OCI-LY7 (cell line): ENCODE measurements at regions not wholly inside any gene's neighbourhood (a gene's known extent, or its start where the extent isn't known, plus 50 kb on each side); places are given as distances from the start of the nearest gene placed in this dataset.

Experiments used
- BruUV-seq: library from RNA; stranded (reverse); fragments of 400-500 nt; replicated peaks from 2 replicates; lab custom pipeline; 2021; lab: Mats Ljungman, UMichigan
- CTCF ChIA-PET: fragments of 300-600 bp; sonication (Branson Sonifier 250); formaldehyde crosslinking; loops from one replicate; lab custom pipeline; 2022; ENCODE audit warnings: antibody characterized with exemption; ENCODE audit not compliant: unreplicated experiment; lab: Charles Lee
- POLR2A ChIA-PET: fragments of 300-600 bp; sonication (Branson Sonifier 250); formaldehyde crosslinking; loops from one replicate; lab custom pipeline; 2022; ENCODE audit warnings: antibody characterized with exemption; lab: Charles Lee
- DNase-seq: peaks from one replicate; pipeline ENCODE4 v3.0.0-alpha.2; 2015; ENCODE audit warnings: low spot score
- H2AFZ ChIP-seq: fragments of 200-600 bp; sonication (generic), shearing (Covaris generic); 2 replicates; pipeline ENCODE4 v1.6.1; 2014; ENCODE audit warnings: mild to moderate bottlenecking, antibody characterized with exemption, low read length, moderate library complexity
- H3K27ac ChIP-seq: fragments of 200-600 bp; sonication (generic); 2 replicates; pipeline ENCODE4 v1.5.1; 2014; ENCODE audit warnings: mixed run types, low read depth, mild to moderate bottlenecking, moderate library complexity, low read length, inconsistent platforms; ENCODE audit not compliant: poor library complexity, severe bottlenecking
- H3K36me3 ChIP-seq: fragments of 200-600 bp; sonication (generic); 2 replicates; pipeline ENCODE4 v1.6.1; 2014; ENCODE audit warnings: mild to moderate bottlenecking, antibody characterized with exemption, low read length, moderate library complexity, mixed read lengths; ENCODE audit not compliant: insufficient read depth
- H3K4me1 ChIP-seq: fragments of 200-600 bp; sonication (generic); 2 replicates; pipeline ENCODE4 v1.5.1; 2014; ENCODE audit warnings: mild to moderate bottlenecking, low read length; ENCODE audit not compliant: insufficient read depth, poor library complexity, severe bottlenecking
- H3K4me2 ChIP-seq: fragments of 200-600 bp; sonication (generic); 2 replicates; pipeline ENCODE4 v1.6.1; 2014; ENCODE audit warnings: mild to moderate bottlenecking, low read length
- H3K4me3 ChIP-seq: fragments of 200-600 bp; sonication (generic); 2 replicates; pipeline ENCODE4 v1.5.1; 2014; ENCODE audit warnings: mild to moderate bottlenecking, low read depth, low read length; ENCODE audit not compliant: poor library complexity, severe bottlenecking
- H3K79me2 ChIP-seq: fragments of 200-600 bp; sonication (generic); 2 replicates; pipeline ENCODE4 v1.6.1; 2016; ENCODE audit warnings: low read depth, mild to moderate bottlenecking, low read length, moderate library complexity, mixed read lengths; ENCODE audit not compliant: insufficient read depth
- H3K9me2 ChIP-seq: fragments of 200-600 bp; sonication (generic); 2 replicates; pipeline ENCODE4 v1.6.1; 2016; ENCODE audit warnings: mild to moderate bottlenecking, low read length, mixed read lengths; ENCODE audit not compliant: insufficient read depth
- H3K9me3 ChIP-seq: fragments of 200-600 bp; sonication (generic); 2 replicates; pipeline ENCODE4 v1.6.1; 2014; ENCODE audit warnings: mild to moderate bottlenecking, mixed run types, low read length, mixed read lengths
- H4K20me1 ChIP-seq: fragments of 200-600 bp; sonication (generic); 2 replicates; pipeline ENCODE4 v1.6.1; 2014; ENCODE audit warnings: mild to moderate bottlenecking, antibody characterized with exemption, low read length, moderate library complexity, mixed read lengths; ENCODE audit not compliant: insufficient read depth
- EZH2phosphoT487 ChIP-seq: fragments of 200-600 bp; sonication (generic); IDR thresholded peaks from 2 replicates; pipeline ENCODE4 v1.6.1; 2018; ENCODE audit warnings: low read depth, borderline replicate concordance, mild to moderate bottlenecking, mixed run types, antibody characterized with exemption, low read length, moderate library complexity, mixed read lengths
- intact Hi-C: fragments of 100-400 bp; cut with micrococcal nuclease; formaldehyde crosslinking; loops from one replicate; pipeline ENCODE4 v1.10.0; 2022; ENCODE audit not compliant: unreplicated experiment
- TF ChIP-seq, protein P1 (sequence below): fragments of 200-600 bp; sonication (generic); conservative IDR thresholded peaks from 2 replicates; pipeline ENCODE4 v1.5.1; 2014; ENCODE audit warnings: mild to moderate bottlenecking, antibody characterized with exemption, low read length, moderate library complexity, mixed read lengths

DNA sequence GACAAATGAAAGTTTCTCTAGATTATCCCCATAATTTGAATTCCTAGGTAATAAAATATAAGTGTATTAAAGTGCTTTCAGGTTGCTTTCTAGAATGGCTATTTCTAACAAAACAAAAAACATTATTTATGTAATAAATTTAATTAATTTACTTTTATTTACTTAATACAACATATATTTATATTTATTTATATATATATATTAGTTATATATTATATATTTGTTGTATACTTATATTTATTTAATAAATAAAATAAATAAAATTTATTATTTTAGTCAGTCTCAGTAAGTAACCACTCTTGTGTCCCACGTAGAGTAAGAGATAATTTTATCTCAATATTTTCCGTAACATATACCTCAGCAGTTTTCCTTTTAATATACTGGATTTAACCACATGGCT, 1031.6 kb upstream of the CNTN5 start:
- no peaks in the 10 kb centered on the region for H3K9me2 ChIP-seq
- no TSS peak for BruUV-seq
- H3K4me3 ChIP-seq = no peak overlapping the region
- no peak overlapping the region for H2AFZ ChIP-seq
- no peak overlapping the region for H3K4me2 ChIP-seq
- no peaks in the 10 kb centered on the region for H3K79me2 ChIP-seq
- CTCF ChIA-PET = no interaction called here
- no peaks in the 10 kb centered on the region for H3K4me1 ChIP-seq
- POLR2A ChIA-PET = no interaction called here
- H3K36me3 ChIP-seq = no peaks in the 10 kb centered on the region
- H4K20me1 ChIP-seq = no peaks in the 10 kb centered on the region
- intact Hi-C loops = no loop called here
- H3K27ac ChIP-seq = no peak overlapping the region
- H3K9me3 ChIP-seq = no peaks in the 10 kb centered on the region
- TF ChIP-seq, protein P1, sequence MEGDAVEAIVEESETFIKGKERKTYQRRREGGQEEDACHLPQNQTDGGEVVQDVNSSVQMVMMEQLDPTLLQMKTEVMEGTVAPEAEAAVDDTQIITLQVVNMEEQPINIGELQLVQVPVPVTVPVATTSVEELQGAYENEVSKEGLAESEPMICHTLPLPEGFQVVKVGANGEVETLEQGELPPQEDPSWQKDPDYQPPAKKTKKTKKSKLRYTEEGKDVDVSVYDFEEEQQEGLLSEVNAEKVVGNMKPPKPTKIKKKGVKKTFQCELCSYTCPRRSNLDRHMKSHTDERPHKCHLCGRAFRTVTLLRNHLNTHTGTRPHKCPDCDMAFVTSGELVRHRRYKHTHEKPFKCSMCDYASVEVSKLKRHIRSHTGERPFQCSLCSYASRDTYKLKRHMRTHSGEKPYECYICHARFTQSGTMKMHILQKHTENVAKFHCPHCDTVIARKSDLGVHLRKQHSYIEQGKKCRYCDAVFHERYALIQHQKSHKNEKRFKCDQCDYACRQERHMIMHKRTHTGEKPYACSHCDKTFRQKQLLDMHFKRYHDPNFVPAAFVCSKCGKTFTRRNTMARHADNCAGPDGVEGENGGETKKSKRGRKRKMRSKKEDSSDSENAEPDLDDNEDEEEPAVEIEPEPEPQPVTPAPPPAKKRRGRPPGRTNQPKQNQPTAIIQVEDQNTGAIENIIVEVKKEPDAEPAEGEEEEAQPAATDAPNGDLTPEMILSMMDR = no peak
- no peak for TF ChIP-seq EZH2phosphoT487
- no peak for DNase-seq

- H3K4me2 ChIP-seq = no peak overlapping the region
- CTCF ChIA-PET = no interaction called here
- no peaks in the 10 kb centered on the region for H3K79me2 ChIP-seq
- H2AFZ ChIP-seq = no peak overlapping the region
- no peak for DNase-seq
- intact Hi-C loops = no loop called here
- no peak overlapping the region for H3K4me3 ChIP-seq
- H3K4me1 ChIP-seq = no peaks in the 10 kb centered on the region
- POLR2A ChIA-PET = no interaction called here
- H3K36me3 ChIP-seq = no peaks in the 10 kb centered on the region
- no TSS peak for BruUV-seq
- no peak overlapping the region for H3K27ac ChIP-seq
- no peaks in the 10 kb centered on the region for H4K20me1 ChIP-seq
- no peaks in the 10 kb centered on the region for H3K9me2 ChIP-seq
- no peaks in the 10 kb centered on the region for H3K9me3 ChIP-seq
- TF ChIP-seq EZH2phosphoT487 = no peak
- TF ChIP-seq, protein P1 = no peak
Observed at GRCh38 chr11:97990162-97990920, 1030.4 kb upstream of the CNTN5 start.

GRCh38 chr11:97993562-97993961, 1027.2 kb upstream of the CNTN5 start:
- Histone ChIP-seq H3K4me1 (no peaks in the 10 kb centered on the region), H3K4me3 (no peak overlapping the region), H3K79me2 (no peaks in the 10 kb centered on the region), H3K9me3 (no peaks in the 10 kb centered on the region), H2AFZ (no peak overlapping the region), H4K20me1 (no peaks in the 10 kb centered on the region), H3K27ac (no peak overlapping the region), H3K36me3 (no peaks in the 10 kb centered on the region), H3K4me2 (no peak overlapping the region), H3K9me2 (no peaks in the 10 kb centered on the region)
- DNase-seq = no peak
- ChIA-PET CTCF (no interaction called here), POLR2A (no interaction called here)
- no peak for TF ChIP-seq EZH2phosphoT487
- TF ChIP-seq, protein P1 = no peak
- BruUV-seq = no TSS peak
- intact Hi-C loops = no loop called here
